RWPE1 (cell line): ENCODE measurements at regions not wholly inside any gene's neighbourhood (a gene's known extent, or its start where the extent isn't known, plus 50 kb on each side); places are given as distances from the start of the nearest gene placed in this dataset.

ENCODE experiments used
- CTCF ChIA-PET: fragments of 350-600 bp; sonication (Branson Sonifier 250); formaldehyde crosslinking; extraction: SDS; loops from one replicate; lab custom pipeline; 2021; lab: Yijun Ruan, JAX
- POLR2A ChIA-PET: fragments of 400-600 bp; formaldehyde crosslinking; extraction: SDS; loops from one replicate; lab custom pipeline; 2020; ENCODE audit warnings: antibody characterized with exemption; ENCODE audit not compliant: low non-redundant PET; lab: Yijun Ruan, JAX
- DNase-seq: peaks from one replicate; pipeline ENCODE4 v3.0.0; 2012; ENCODE audit warnings: low spot score
- H3K27ac ChIP-seq: fragments of 450-650 bp; 2 replicates; pipeline ENCODE4 v1.5.1; 2017
- CTCF ChIP-seq: fragments of 450-650 bp; conservative IDR thresholded peaks from 2 replicates; pipeline ENCODE4 v1.5.1; 2017; ENCODE audit warnings: low read depth, mild to moderate bottlenecking

GRCh38 chr12:23350808-23351207, 598.7 kb downstream of the SOX5 start:
- TF ChIP-seq CTCF: no peak
- DNase-seq: no peak
- POLR2A ChIA-PET: no interaction called here
- CTCF ChIA-PET: no interaction called here
- H3K27ac ChIP-seq: no peak overlapping the region

- TF ChIP-seq CTCF: no peak
- POLR2A ChIA-PET: no interaction called here
- H3K27ac ChIP-seq: no peak overlapping the region
- DNase-seq: no peak
- CTCF ChIA-PET: interaction anchor here (0.5 kb wide), 1 partner anchor 556 kb away, joined by 7 read pairs; no protein-coding TSS in a partner anchor
Measured at GRCh38 chr12:23352670-23353069, 596.8 kb downstream of the SOX5 start.

GRCh38 chr12:23354800-23355199, 594.7 kb downstream of the SOX5 start:
- ChIA-PET CTCF (no interaction called here), POLR2A (no interaction called here)
- H3K27ac ChIP-seq: no peak overlapping the region
- no peak for TF ChIP-seq CTCF
- no peak for DNase-seq

GRCh38 chr12:23356440-23356839, 593.0 kb downstream of the SOX5 start:
- H3K27ac ChIP-seq: no peak overlapping the region
- CTCF ChIA-PET: no interaction called here
- no peak for DNase-seq
- no peak for TF ChIP-seq CTCF
- POLR2A ChIA-PET: no interaction called here

GRCh38 chr12:23356927-23357708, 592.4 kb downstream of the SOX5 start:
- CTCF ChIA-PET: no interaction called here
- TF ChIP-seq CTCF: no peak
- DNase-seq: no peak
- POLR2A ChIA-PET: no interaction called here
- no peak overlapping the region for H3K27ac ChIP-seq

GRCh38 chr12:23359975-23360701, 589.3 kb downstream of the SOX5 start:
- ChIA-PET CTCF (no interaction called here), POLR2A (interaction anchor here (0.7 kb wide), 1 partner anchor 890 kb away, joined by 4 read pairs; no protein-coding TSS in a partner anchor)
- no peak for TF ChIP-seq CTCF

More at GRCh38 chr12:23359975-23360701, 589.3 kb downstream of the SOX5 start:
- no peak for DNase-seq
- no peak overlapping the region for H3K27ac ChIP-seq
